PC-9 (cell line): ENCODE measurements at regions not wholly inside any gene's neighbourhood (a gene's known extent, or its start where the extent isn't known, plus 50 kb on each side); places are given as distances from the start of the nearest gene placed in this dataset.

Experiments used
- EZH2 ChIP-seq: fragments of 200-600 bp; sonication (generic); IDR thresholded peaks from 2 replicates; pipeline ENCODE4 v1.8.0; 2017; ENCODE audit warnings: antibody characterized with exemption, low read depth
- TF ChIP-seq, protein P1 (sequence below): fragments of 200-600 bp; sonication (generic); conservative IDR thresholded peaks from 2 replicates; pipeline ENCODE4 v1.6.1; 2017; ENCODE audit warnings: mixed run types, antibody characterized with exemption, mild to moderate bottlenecking, moderate library complexity

GRCh38 chr18:49691177-49691608 lies 122.1 kb downstream of the ACAA2 start:
- TF ChIP-seq, protein P1, sequence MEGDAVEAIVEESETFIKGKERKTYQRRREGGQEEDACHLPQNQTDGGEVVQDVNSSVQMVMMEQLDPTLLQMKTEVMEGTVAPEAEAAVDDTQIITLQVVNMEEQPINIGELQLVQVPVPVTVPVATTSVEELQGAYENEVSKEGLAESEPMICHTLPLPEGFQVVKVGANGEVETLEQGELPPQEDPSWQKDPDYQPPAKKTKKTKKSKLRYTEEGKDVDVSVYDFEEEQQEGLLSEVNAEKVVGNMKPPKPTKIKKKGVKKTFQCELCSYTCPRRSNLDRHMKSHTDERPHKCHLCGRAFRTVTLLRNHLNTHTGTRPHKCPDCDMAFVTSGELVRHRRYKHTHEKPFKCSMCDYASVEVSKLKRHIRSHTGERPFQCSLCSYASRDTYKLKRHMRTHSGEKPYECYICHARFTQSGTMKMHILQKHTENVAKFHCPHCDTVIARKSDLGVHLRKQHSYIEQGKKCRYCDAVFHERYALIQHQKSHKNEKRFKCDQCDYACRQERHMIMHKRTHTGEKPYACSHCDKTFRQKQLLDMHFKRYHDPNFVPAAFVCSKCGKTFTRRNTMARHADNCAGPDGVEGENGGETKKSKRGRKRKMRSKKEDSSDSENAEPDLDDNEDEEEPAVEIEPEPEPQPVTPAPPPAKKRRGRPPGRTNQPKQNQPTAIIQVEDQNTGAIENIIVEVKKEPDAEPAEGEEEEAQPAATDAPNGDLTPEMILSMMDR: no peak
- no peak for TF ChIP-seq EZH2
